GM04503 (cell line): ENCODE measurements at regions not wholly inside any gene's neighbourhood (a gene's known extent, or its start where the extent isn't known, plus 50 kb on each side); places are given as distances from the start of the nearest gene placed in this dataset.
A peak's percentile ranks its signal among the peaks of the same experiment; 100 is the strongest.
"Not testable (repeated sequence)": the region's sequence is repeated elsewhere in the genome, so short reads cannot be mapped to it uniquely, and the experiment has no call there.

Experiments
- DNase-seq: peaks from one replicate; pipeline ENCODE4 v3.0.0-alpha.2; 2012; ENCODE audit warnings: low read depth

DNA sequence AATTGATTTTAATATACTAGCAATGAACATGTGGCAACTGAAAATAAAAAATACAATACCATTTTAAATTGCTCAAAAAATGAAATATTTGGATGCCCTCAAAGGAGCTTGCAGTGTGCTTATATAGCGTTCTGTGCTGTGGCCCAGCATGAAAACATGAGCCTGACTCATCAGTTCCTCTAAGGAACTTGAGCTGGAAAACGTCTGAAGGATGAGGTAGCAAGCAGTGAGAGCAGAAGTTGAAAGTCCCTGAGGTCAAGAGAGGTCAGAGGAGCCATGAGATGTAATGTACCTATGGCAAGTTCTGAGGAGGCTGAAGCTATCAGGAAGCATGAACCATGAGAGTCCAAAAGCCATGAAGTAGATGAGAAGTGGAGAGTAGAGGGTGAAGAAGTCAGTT is 59.7 kb downstream of the HMGB3 start:
- no peak for DNase-seq

GRCh38 chrX:151066373-151066772 is 83.2 kb downstream of the HMGB3 start:
- not testable (repeated sequence) for DNase-seq

GRCh38 chrX:151073767-151074166 is 90.6 kb downstream of the HMGB3 start:
- no peak for DNase-seq

- no peak for DNase-seq
Measured at GRCh38 chrX:151081016-151081415, 95.4 kb upstream of the GPR50 start.

DNA sequence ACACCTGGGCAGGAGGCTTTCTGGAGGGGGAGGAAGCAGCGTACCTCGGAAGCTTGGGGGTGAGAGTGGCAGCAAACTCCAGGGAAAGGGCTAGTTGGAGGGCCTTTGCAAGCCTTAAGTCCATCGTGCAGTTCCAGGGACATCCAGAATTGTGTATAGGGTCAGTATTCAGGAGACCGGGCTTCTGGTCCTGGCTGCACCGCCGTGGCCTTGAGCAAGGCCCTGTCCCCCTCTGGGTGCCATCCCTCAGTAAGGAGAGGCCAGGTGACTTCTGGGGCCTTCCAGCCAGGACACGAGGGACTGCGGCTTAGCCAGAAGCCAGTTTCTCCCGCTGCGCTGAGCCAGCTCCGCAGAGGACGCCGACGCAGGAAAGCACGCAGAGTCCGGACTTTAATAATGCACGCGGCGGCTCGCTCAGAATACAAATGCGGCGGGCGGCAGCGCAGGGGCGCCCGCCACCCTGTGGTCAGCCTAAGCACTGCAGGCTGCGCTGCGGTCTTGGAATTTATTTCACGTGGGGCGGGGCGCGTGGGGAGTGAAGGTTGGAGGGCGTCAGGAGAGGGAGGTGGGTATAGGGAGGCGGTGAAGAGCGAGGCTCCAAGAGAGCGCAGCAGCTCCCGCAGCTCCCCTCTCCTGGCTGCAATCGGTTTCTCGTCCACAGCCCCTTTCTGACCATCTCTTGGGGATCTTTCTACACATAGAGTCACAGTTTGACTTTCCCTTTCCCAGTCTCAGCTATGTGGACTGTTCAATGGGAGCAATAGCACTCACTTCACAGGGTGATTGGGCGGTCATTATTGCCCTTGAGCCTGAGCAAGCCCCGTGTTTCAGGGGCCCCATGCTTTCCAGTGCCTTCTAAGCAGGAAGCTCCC is 94.1 kb upstream of the GPR50 start:
- peak; percentile 1 for DNase-seq

DNA sequence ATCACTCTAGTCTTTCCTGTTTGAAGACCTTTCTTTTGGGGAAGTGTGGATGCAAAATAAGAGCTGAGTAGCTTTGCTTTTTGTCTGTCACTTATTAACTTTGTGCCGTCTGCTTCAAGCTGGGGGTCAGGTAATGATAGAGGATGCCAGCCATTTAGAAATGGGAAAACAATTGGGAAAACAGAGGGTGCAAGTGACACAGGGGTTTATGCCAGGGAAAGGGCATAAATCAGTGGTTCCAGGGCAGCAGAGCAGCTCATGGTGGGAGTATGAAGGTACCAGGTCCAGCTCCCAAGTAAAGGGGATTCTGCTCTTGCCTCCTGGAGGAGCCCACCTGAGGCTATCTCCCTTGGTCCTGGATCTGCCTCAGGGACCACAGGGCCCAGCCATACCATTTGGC is 91.9 kb upstream of the GPR50 start:
- no peak for DNase-seq

DNA sequence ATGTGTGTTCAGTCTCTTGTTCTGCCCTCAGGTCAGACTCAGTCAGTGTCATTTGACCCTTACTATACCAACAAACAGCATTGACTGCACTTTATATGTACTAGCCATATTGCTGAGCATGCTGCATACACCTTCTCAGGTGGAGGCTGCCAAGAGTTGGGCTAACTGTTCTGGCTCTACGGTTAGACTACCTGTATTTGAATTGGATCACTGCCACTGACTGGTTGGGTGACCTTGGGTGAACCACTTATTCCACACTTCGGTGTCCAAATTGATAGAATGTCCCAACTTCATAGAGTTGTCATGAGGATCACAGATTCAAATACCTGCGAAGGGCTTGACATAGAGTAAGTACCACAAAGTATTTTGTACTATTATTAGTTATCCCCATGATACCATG is 91.2 kb upstream of the GPR50 start:
- DNase-seq, result no peak

DNA sequence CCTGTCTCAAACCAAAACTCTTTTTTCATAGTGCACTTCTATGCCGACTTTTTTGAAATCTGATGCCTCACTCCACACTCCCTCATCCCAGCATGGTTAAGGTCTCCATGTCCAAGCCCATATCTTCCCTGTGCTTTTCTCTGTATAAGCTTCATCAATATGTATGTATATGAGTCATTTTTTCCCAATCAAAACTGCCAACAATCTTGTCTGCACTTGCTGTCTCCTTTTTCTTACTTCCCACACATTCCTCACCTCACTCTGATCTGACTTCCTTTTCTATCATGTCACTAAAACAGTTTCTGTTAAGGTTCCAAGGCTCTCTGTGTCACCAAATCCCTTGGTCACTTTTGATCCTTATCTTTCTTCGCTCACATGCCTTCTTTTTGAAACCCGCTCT is 88.2 kb upstream of the GPR50 start:
- DNase-seq, result no peak

GRCh38 chrX:151099001-151099400 is 77.4 kb upstream of the GPR50 start:
- no peak for DNase-seq

GRCh38 chrX:151100799-151101198 is 75.6 kb upstream of the GPR50 start:
- no peak for DNase-seq

GRCh38 chrX:151113200-151113599 is 63.2 kb upstream of the GPR50 start:
- not testable (repeated sequence) for DNase-seq
